ENCODE measurements at regions not wholly inside any gene's neighbourhood (a gene's known extent, or its start where the extent isn't known, plus 50 kb on each side); places are given as distances from the start of the nearest gene placed in this dataset.

GRCh38 chr12:60387356-60387755 is 791.5 kb downstream of the SLC16A7 start:
- no peaks in the 10 kb centered on the region for H3K9me3 ChIP-seq (ENCODE audit: control insufficient read depth, insufficient read depth, low read depth, low read length)
- no peaks in the 10 kb centered on the region for H3K4me1 ChIP-seq (ENCODE audit: control insufficient read depth, insufficient read depth, low read length)
- no peak overlapping the region for H3K4me3 ChIP-seq (ENCODE audit: low read depth, low read length)
- TF ChIP-seq, protein P1, sequence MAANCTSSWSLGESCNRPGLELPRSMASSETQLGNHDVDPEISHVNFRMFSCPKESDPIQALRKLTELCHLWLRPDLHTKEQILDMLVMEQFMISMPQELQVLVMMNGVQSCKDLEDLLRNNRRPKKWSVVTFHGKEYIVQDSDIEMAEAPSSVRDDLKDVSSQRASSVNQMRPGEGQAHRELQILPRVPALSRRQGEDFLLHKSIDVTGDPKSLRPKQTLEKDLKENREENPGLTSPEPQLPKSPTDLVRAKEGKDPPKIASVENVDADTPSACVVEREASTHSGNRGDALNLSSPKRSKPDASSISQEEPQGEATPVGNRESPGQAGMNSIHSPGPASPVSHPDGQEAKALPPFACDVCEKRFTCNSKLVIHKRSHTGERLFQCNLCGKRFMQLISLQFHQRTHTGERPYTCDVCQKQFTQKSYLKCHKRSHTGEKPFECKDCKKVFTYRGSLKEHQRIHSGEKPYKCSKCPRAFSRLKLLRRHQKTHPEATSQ (tag by site-specific recombination; IDR thresholded peaks at IDR 0.05), result no peak
- no peak for TF ChIP-seq ZNF174 (tag by site-specific recombination; IDR thresholded peaks at IDR 0.05)
- TF ChIP-seq ZNF157 (tag by site-specific recombination; IDR thresholded peaks at IDR 0.05), result no peak
- no peak for TF ChIP-seq HOXA7 (CRISPR knock-in tag; IDR thresholded peaks at IDR 0.05; ENCODE audit: borderline replicate concordance)
- TF ChIP-seq ZNF214 (tag by site-specific recombination; IDR thresholded peaks at IDR 0.05; ENCODE audit: borderline replicate concordance), result no peak
- no peak for TF ChIP-seq GFI1B (tag by site-specific recombination; IDR thresholded peaks at IDR 0.05)
- TF ChIP-seq ZNF571 (tag by site-specific recombination; IDR thresholded peaks at IDR 0.05), result no peak
- TF ChIP-seq ZNF449 (tag by site-specific recombination; IDR thresholded peaks at IDR 0.05), result no peak
- TF ChIP-seq KLF16 (tag by site-specific recombination; IDR thresholded peaks at IDR 0.05), result no peak
- CTCF ChIA-PET, result interaction anchor here (0.7 kb wide), 1 partner anchor 34 kb away, joined by 3 read pairs; no protein-coding TSS in a partner anchor
- no peak overlapping the region for H3K27ac ChIP-seq (ENCODE audit: extremely low read depth, low read depth, low read length)
- POLR2A ChIA-PET, result no interaction called here
- no peaks in the 10 kb centered on the region for H3K36me3 ChIP-seq (ENCODE audit: control insufficient read depth in 2 of 2, insufficient read depth in 1 of 2, low read length in 2 of 2)

DNA sequence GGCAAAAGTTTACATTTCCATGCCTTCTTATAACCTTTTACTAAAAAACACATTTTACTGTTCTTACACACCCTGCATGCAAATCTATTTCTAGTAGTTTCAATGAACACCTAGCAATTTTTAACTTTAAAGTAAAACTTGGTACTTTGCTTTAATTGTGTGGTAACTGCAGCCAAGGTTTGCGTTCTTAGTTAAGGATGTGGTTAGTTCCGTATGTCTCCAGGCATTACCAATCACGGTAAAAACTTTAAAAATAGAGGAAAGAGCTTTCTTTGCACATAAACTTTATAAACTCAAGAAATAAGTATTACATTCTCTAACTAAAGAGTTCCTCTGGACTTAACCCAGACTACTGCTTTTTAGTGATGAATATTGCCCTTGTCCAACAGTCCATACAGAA is 795.2 kb downstream of the SLC16A7 start:
- no peaks in the 10 kb centered on the region for H3K36me3 ChIP-seq (ENCODE audit: control insufficient read depth in 2 of 2, insufficient read depth in 1 of 2, low read length in 2 of 2)
- no peaks in the 10 kb centered on the region for H3K4me1 ChIP-seq (ENCODE audit: control insufficient read depth, insufficient read depth, low read length)
- no peak for TF ChIP-seq ZNF157 (tag by site-specific recombination; IDR thresholded peaks at IDR 0.05)
- TF ChIP-seq ZBTB20 (tag by site-specific recombination; IDR thresholded peaks at IDR 0.05), result no peak
- TF ChIP-seq, protein P2, sequence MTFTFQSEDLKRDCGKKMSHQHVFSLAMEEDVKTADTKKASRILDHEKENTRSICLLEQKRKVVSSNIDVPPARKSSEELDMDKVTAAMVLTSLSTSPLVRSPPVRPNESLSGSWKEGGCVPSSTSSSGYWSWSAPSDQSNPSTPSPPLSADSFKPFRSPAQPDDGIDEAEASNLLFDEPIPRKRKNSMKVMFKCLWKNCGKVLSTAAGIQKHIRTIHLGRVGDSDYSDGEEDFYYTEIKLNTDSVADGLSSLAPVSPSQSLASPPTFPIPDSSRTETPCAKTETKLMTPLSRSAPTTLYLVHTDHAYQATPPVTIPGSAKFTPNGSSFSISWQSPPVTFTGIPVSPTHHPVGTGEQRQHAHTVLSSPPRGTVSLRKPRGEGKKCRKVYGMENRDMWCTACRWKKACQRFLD (tag by site-specific recombination; IDR thresholded peaks at IDR 0.05), result no peak
- TF ChIP-seq TRIM28 (IDR thresholded peaks at IDR 0.05; ENCODE audit: borderline replicate concordance, low read length), result no peak
- no peak for TF ChIP-seq ZNF792 (tag by site-specific recombination; IDR thresholded peaks at IDR 0.05)
- TF ChIP-seq ZNF16 (tag by site-specific recombination; IDR thresholded peaks at IDR 0.05; ENCODE audit: low read depth), result no peak
- no peak for TF ChIP-seq CTCF (tag by site-specific recombination; IDR thresholded peaks at IDR 0.05)
- POLR2A ChIA-PET, result no interaction called here
- no peak overlapping the region for H3K27ac ChIP-seq (ENCODE audit: extremely low read depth, low read depth, low read length)
- CTCF ChIA-PET, result no interaction called here
- no peak overlapping the region for H3K4me3 ChIP-seq (ENCODE audit: low read depth, low read length)
- no peaks in the 10 kb centered on the region for H3K9me3 ChIP-seq (ENCODE audit: control insufficient read depth, insufficient read depth, low read depth, low read length)

DNA sequence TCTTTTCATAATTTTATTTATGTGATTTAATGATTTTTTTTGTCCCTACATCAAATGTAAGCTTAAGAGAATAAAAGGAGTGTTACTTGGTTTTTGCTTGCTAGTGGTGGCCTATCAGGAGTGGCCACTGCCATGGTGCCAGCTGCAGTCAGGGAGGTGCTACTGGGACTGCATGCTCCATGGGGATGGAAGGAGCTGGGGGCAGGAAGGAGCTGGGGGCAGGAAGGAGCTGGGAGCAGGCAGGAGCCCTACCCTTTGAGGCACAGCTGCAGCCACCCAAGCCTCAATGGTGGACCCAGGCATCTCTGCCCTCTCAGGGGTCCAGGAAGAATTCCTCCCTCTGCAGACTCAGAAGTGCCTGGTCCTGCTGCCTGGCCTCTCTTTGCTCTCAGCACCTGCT is 796.0 kb downstream of the SLC16A7 start:
- Histone ChIP-seq H3K4me1 (ENCODE audit: control insufficient read depth, insufficient read depth, low read length) (no peaks in the 10 kb centered on the region), H3K27ac (ENCODE audit: extremely low read depth, low read depth, low read length) (no peak overlapping the region), H3K9me3 (ENCODE audit: control insufficient read depth, insufficient read depth, low read depth, low read length) (no peaks in the 10 kb centered on the region), H3K4me3 (ENCODE audit: low read depth, low read length) (no peak overlapping the region), H3K36me3 (ENCODE audit: control insufficient read depth in 2 of 2, insufficient read depth in 1 of 2, low read length in 2 of 2) (no peaks in the 10 kb centered on the region)
- CTCF ChIA-PET, result no interaction called here
- TF ChIP-seq ZBTB7A (tag by site-specific recombination; IDR thresholded peaks at IDR 0.05; ENCODE audit: low read depth) (no peak), ZNF747 (tag by site-specific recombination; IDR thresholded peaks at IDR 0.05) (no peak)
- POLR2A ChIA-PET, result no interaction called here

All from HEK293 (cell line).